Type B pancreatic cell (in vitro differentiated cells): ENCODE measurements at regions not wholly inside any gene's neighbourhood (a gene's known extent, or its start where the extent isn't known, plus 50 kb on each side); places are given as distances from the start of the nearest gene placed in this dataset.

ENCODE experiments used
- DNase-seq: peaks from one replicate; pipeline ENCODE4 v3.0.0; 2021; ENCODE audit warnings: mixed read lengths; ENCODE audit not compliant: unreplicated experiment; ENCODE audit errors: extremely low spot score
- H3K27ac Mint-ChIP-seq: 2 replicates; pipeline ENCODE4 v1.8.0; 2021; ENCODE audit warnings: mild to moderate bottlenecking, mixed read lengths
- H3K27me3 Mint-ChIP-seq: 2 replicates; pipeline ENCODE4 v1.8.0; 2021; ENCODE audit warnings: mixed read lengths
- H3K36me3 Mint-ChIP-seq: 2 replicates; pipeline ENCODE4 v1.8.0; 2021; ENCODE audit warnings: mixed read lengths
- H3K4me1 Mint-ChIP-seq: one replicate; pipeline ENCODE4 v1.8.0; 2021; ENCODE audit warnings: mixed read lengths; ENCODE audit not compliant: unreplicated experiment
- H3K4me3 Mint-ChIP-seq: 2 replicates; pipeline ENCODE4 v1.8.0; 2021; ENCODE audit warnings: mild to moderate bottlenecking, mixed read lengths
- H3K9me3 Mint-ChIP-seq: 2 replicates; pipeline ENCODE4 v1.8.0; 2021; ENCODE audit warnings: mixed read lengths
- CTCF ChIP-seq: fragments of 200-600 bp; sonication (generic); conservative IDR thresholded peaks from 2 replicates; pipeline ENCODE4 v1.5.0; 2021; ENCODE audit warnings: antibody characterized with exemption, mild to moderate bottlenecking

DNA sequence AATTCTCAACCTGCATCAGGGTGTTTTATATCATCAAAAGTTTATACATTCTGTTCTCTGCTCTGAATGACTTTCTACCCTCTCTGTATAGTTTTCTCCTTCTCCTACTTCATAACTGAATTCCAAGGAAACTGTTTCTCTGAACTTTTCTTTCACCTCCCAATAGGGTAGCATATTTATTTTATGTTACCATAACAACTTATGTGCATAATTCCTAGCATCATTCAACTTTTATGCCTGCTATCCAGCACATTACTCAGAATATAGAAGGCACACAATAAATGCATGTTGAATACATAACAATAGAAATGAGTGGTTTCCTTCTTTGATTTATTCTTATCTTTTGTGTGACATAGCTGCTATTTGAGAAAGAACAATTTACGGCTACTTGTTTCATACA, 2385.0 kb downstream of the PCDH9 start:
- no peak for TF ChIP-seq CTCF
- Mint-ChIP-seq H3K9me3 (no peaks in the 10 kb centered on the region), H3K36me3 (no peaks in the 10 kb centered on the region), H3K27ac (no peak overlapping the region), H3K4me1 (no peaks in the 10 kb centered on the region), H3K27me3 (peaks cover 3% of the 10 kb centered on the region), H3K4me3 (no peak overlapping the region)
- DNase-seq: no peak

- no peak for DNase-seq
- TF ChIP-seq CTCF: no peak
- H3K4me1 Mint-ChIP-seq: no peaks in the 10 kb centered on the region
- no peaks in the 10 kb centered on the region for H3K9me3 Mint-ChIP-seq
- no peak overlapping the region for H3K27ac Mint-ChIP-seq
- H3K36me3 Mint-ChIP-seq: no peaks in the 10 kb centered on the region
- H3K27me3 Mint-ChIP-seq: no peaks in the 10 kb centered on the region
- no peak overlapping the region for H3K4me3 Mint-ChIP-seq
These were observed 2411.1 kb downstream of the PCDH9 start for GRCh38 chr13:64819081-64819480.

GRCh38 chr13:64817691-64818090, 2412.4 kb downstream of the PCDH9 start:
- Mint-ChIP-seq H3K27ac (no peak overlapping the region), H3K4me3 (no peak overlapping the region), H3K9me3 (no peaks in the 10 kb centered on the region), H3K4me1 (no peaks in the 10 kb centered on the region), H3K27me3 (no peaks in the 10 kb centered on the region), H3K36me3 (no peaks in the 10 kb centered on the region)
- DNase-seq: no peak
- no peak for TF ChIP-seq CTCF

DNA sequence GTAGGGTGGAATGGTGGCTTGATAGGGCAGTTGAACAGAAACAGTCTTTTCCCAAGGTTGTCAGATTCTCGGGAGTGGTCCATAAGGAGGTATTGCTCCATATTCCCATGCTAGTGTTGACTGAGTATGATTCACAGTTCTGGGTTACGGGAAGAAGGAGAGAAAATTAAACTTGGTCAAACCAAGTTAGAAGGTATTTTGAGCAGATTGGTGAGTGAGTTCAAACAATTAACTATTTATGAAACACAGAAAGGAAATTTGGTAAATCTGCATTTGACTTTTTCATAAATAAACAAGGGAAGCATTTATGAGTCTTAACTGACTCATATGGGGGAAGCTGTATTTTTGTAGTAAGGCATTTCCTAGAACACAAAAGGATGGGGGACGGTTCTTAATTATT, 2419.4 kb downstream of the PCDH9 start:
- Mint-ChIP-seq H3K27ac (no peak overlapping the region), H3K27me3 (no peaks in the 10 kb centered on the region), H3K9me3 (peaks cover 12% of the 10 kb centered on the region), H3K36me3 (no peaks in the 10 kb centered on the region), H3K4me1 (no peaks in the 10 kb centered on the region), H3K4me3 (no peak overlapping the region)
- TF ChIP-seq CTCF: no peak
- DNase-seq: no peak

- H3K4me3 Mint-ChIP-seq: no peak overlapping the region
- no peak for DNase-seq
- no peaks in the 10 kb centered on the region for H3K4me1 Mint-ChIP-seq
- no peaks in the 10 kb centered on the region for H3K27me3 Mint-ChIP-seq
- no peaks in the 10 kb centered on the region for H3K36me3 Mint-ChIP-seq
- TF ChIP-seq CTCF: no peak
- H3K9me3 Mint-ChIP-seq: peaks cover 12% of the 10 kb centered on the region
- H3K27ac Mint-ChIP-seq: no peak overlapping the region
These were observed 2421.4 kb downstream of the PCDH9 start for GRCh38 chr13:64808704-64809103.

- no peaks in the 10 kb centered on the region for H3K27me3 Mint-ChIP-seq
- no peak for DNase-seq
- TF ChIP-seq CTCF: no peak
- no peaks in the 10 kb centered on the region for H3K4me1 Mint-ChIP-seq
- H3K27ac Mint-ChIP-seq: no peak overlapping the region
- no peaks in the 10 kb centered on the region for H3K9me3 Mint-ChIP-seq
- H3K36me3 Mint-ChIP-seq: no peaks in the 10 kb centered on the region
- no peak overlapping the region for H3K4me3 Mint-ChIP-seq
These were observed 2428.4 kb downstream of the PCDH9 start for GRCh38 chr13:64801768-64802167.
